ENCODE measurements at regions not wholly inside any gene's neighbourhood (a gene's known extent, or its start where the extent isn't known, plus 50 kb on each side); places are given as distances from the start of the nearest gene placed in this dataset.

GRCh38 chr4:19579608-19580007, 672.1 kb upstream of the SLIT2 start:
- in situ Hi-C loops (cut with HindIII; ENCODE audit: low pct_unique_long_range_greater_than_20kb, low sequenced_read_pairs), result no loop called here
- Histone ChIP-seq H3K4me3 (ENCODE audit: low read depth in 2 of 2, low read length in 2 of 2) (no peak overlapping the region), H3K4me1 (ENCODE audit: control insufficient read depth, insufficient read depth, low read length) (no peaks in the 10 kb centered on the region), H3K27ac (ENCODE audit: low read length) (no peak overlapping the region), H3K9me3 (ENCODE audit: control insufficient read depth, insufficient read depth, low read depth, low read length) (no peaks in the 10 kb centered on the region), H3K36me3 (ENCODE audit: control insufficient read depth, insufficient read depth, low read length) (no peaks in the 10 kb centered on the region), H3K27me3 (ENCODE audit: control insufficient read depth, insufficient read depth, low read length) (no peaks in the 10 kb centered on the region)
- POLR2A ChIA-PET, result no interaction called here
- DNase-seq (ENCODE audit: low read depth, low spot score) (no peak), ATAC-seq (no peak)
- intact Hi-C loops (cut with micrococcal nuclease; ENCODE audit: unreplicated experiment), result no loop called here
- no TSS peak for BruUV-seq (replicated peaks)
- CTCF ChIA-PET, result no interaction called here
- no peak for TF ChIP-seq POLR2AphosphoS5 (IDR thresholded peaks at IDR 0.05; ENCODE audit: low read depth, low read length)
- TF ChIP-seq REST (IDR thresholded peaks at IDR 0.05; ENCODE audit: insufficient read depth in 1 of 2, low read depth in 2 of 2, low read length in 1 of 2), result no peak
- no peak for TF ChIP-seq SIN3A (IDR thresholded peaks at IDR 0.05; ENCODE audit: borderline replicate concordance, insufficient read depth, low read depth, low read length)
- TF ChIP-seq TCF7L2 (IDR thresholded peaks at IDR 0.05; ENCODE audit: low read depth, low read length), result no peak
- TF ChIP-seq CTCF (IDR thresholded peaks at IDR 0.05), result no peak

GRCh38 chr4:19577097-19577496, 674.6 kb upstream of the SLIT2 start:
- no TSS peak for BruUV-seq (replicated peaks)

More at GRCh38 chr4:19577097-19577496, 674.6 kb upstream of the SLIT2 start:
- ATAC-seq (no peak), DNase-seq (ENCODE audit: low read depth, low spot score) (no peak)
- ChIA-PET CTCF (no interaction called here), POLR2A (no interaction called here)
- H3K4me1 ChIP-seq (ENCODE audit: control insufficient read depth, insufficient read depth, low read length), result no peaks in the 10 kb centered on the region
- no peak for TF ChIP-seq CTCF (IDR thresholded peaks at IDR 0.05)
- no peak for TF ChIP-seq SIN3A (IDR thresholded peaks at IDR 0.05; ENCODE audit: borderline replicate concordance, insufficient read depth, low read depth, low read length)
- TF ChIP-seq POLR2AphosphoS5 (IDR thresholded peaks at IDR 0.05; ENCODE audit: low read depth, low read length), result no peak
- TF ChIP-seq TCF7L2 (IDR thresholded peaks at IDR 0.05; ENCODE audit: low read depth, low read length), result no peak
- TF ChIP-seq REST (IDR thresholded peaks at IDR 0.05; ENCODE audit: insufficient read depth in 1 of 2, low read depth in 2 of 2, low read length in 1 of 2), result no peak
- intact Hi-C loops (cut with micrococcal nuclease; ENCODE audit: unreplicated experiment), result no loop called here
- no peak overlapping the region for H3K27ac ChIP-seq (ENCODE audit: low read length)
- H3K36me3 ChIP-seq (ENCODE audit: control insufficient read depth, insufficient read depth, low read length), result no peaks in the 10 kb centered on the region
- H3K9me3 ChIP-seq (ENCODE audit: control insufficient read depth, insufficient read depth, low read depth, low read length), result no peaks in the 10 kb centered on the region
- H3K4me3 ChIP-seq (ENCODE audit: low read depth in 2 of 2, low read length in 2 of 2), result no peak overlapping the region
- in situ Hi-C loops (cut with HindIII; ENCODE audit: low pct_unique_long_range_greater_than_20kb, low sequenced_read_pairs), result no loop called here
- no peaks in the 10 kb centered on the region for H3K27me3 ChIP-seq (ENCODE audit: control insufficient read depth, insufficient read depth, low read length)

All from Panc1 (cell line).